GM21786 (cell line): ENCODE measurements at regions not wholly inside any gene's neighbourhood (a gene's known extent, or its start where the extent isn't known, plus 50 kb on each side); places are given as distances from the start of the nearest gene placed in this dataset.

ENCODE experiments used
- ATAC-seq: cut with Tn5 transposase; IDR thresholded peaks from one replicate; pipeline ENCODE4 v1.9.1; 2021; ENCODE audit not compliant: unreplicated experiment

DNA sequence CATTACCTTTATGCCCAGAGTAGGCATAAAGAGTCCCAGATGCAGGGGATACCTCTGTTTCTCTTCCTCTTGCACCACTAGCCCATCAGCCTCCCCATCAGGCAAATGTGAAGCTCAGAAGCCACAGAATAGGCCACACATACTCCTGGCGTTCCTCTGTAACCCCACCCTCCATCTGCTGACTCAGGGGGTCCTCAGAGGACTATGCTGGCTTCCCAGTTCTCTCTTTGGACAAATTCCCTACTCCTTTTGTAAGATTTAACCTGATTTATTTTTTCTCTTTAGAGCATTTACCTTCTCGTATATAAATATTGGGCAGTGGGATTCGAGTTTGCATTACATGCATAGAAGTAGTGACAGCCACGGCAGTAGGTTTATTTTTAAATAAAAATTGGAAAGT is 262.3 kb upstream of the CADM1 start:
- ATAC-seq, result no peak

GRCh38 chr11:115765803-115766239 is 261.6 kb upstream of the CADM1 start:
- ATAC-seq, result no peak

GRCh38 chr11:115764176-115764575 is 260.0 kb upstream of the CADM1 start:
- ATAC-seq, result no peak

GRCh38 chr11:115761817-115762216 is 257.6 kb upstream of the CADM1 start:
- ATAC-seq, result no peak

DNA sequence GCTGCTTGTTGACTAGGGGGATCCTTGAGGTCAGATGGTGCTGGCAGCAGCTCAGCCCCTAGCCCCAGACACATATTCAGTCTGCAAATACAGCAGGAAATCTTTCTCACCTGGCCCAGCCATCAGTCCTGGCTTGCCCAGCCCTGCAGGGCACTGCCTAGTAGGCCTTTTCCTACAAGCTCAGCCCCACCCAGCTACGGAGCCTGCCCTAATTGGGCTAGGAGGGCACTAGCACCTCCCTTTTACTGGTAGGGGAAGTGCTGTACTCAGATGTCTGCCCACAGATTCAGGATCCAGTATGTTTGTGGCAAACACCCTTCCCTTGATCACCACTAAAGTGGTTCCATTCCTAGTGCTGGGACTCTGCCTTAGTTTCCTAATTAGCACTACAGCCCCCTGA is 257.1 kb upstream of the CADM1 start:
- ATAC-seq, result no peak

- no peak for ATAC-seq
Measured at GRCh38 chr11:115760461-115761320, 256.5 kb upstream of the CADM1 start.

- no peak for ATAC-seq
Measured at GRCh38 chr11:115759622-115760460, 255.6 kb upstream of the CADM1 start.

DNA sequence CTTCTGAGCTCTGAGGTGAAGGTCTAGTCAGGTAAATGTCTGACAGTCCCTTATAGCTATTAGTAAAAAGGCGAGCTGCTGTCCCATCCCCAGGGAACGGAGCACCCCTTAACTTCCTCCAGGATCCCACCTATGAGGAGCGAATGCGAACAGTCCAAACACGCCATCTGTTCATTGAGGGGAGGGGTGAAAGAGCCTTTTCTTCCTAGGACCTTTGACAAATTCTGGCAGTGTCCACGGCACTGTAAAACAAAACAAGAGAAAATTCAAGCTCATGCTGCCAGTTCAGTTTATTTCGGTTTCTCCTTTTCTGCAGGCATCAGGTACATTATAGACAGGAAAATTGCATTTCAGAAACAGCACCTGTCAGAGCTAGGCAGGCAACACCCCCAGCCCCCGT is 253.8 kb upstream of the CADM1 start:
- ATAC-seq, result no peak

DNA sequence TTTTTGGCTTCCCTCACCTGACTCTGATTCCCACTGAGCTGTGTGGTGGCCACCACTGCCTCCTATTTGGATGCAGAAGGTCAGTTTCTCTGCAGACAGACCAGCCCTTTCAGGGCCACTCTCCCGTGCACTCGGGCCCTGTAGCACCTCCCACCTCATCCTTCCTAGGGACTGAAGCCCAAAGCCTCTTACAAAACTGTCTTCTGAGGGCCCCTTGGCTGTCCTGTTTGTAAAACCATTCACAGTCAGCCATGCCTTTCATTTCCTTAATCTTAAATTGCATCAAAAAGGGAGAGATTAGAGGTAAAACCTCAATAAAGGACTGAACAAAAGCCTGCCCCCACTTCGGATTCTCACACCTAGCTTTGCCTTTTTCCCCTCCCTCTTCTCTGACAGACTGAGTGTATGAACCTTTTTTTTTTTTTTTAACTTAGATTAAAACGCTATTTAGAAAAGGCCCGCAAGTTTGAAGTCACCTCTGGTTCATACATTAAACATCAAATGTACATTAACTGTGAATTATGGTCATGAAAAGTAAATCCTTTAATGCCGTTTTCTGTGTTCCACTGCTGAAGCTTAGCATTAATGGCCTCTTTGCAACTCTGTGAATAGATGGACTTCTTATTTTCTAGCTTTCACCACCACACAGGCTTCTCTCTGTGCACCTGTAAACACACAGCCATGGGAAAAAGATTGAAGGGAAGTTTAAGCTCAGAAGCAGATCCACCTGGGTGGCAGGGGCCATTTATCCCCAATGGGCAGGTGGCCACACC is 247.2 kb upstream of the CADM1 start:
- no peak for ATAC-seq

DNA sequence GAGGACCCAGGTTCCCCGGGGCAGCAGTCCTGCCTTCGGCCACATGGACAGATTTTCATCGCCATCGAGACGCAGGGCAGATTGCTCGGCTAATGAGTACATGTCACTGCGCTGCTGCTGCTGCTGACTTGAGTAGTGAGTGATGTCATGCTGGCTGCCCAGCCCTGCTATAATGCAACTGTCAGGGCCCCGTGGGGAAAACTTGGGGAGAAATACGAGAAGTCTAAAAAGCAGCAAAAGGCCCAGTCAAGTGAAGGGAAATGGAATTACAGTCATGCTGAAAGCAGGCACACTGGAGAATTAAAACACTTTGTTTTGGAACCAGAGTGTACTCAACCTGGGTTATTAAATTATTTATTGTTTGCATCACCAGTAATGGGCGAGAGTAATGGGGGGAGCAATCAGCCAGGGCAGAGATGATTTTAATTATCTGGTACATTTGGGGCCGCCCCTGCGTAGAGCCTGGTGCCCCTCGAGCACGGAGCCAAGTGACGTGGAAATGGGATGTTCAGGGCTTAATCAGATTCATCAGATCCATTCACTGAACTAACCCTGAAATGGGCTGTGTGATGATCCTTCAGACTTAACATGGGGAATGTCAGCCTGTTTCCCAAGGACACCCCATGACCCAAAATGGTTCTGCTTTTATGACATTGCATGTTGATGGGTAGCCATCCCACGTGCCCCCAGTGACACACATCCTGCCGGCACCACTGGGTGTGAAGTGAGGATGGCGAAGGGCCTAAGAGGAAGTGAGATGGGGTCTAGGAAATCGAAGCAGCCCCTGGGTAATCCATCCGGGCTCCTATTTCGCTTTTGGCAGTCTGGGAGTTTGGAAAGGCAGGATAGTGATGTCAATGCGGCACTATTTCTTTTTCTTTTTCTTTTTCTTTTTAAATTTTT is 241.6 kb upstream of the CADM1 start:
- ATAC-seq, result no peak

GRCh38 chr11:115745066-115745465 is 240.9 kb upstream of the CADM1 start:
- no peak for ATAC-seq

DNA sequence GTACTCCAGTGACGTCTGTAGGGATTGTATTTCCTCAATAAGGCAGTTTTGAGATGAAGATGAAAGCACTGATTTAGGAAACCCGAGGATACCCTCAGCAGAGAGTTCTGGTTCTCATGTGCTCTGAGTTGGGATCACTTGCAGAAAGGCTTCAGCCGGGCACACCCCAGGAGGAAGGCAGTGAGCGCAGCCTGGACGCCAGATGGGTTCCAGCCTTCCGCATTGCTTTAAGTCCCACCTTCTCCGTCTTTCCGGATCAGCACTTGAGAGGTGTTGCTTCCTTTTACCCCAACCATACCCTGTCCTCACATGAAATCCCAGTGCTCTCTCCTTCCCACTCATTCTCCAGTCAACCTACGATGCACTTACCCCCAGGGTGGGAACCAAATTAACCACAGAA is 239.5 kb upstream of the CADM1 start:
- no peak for ATAC-seq

DNA sequence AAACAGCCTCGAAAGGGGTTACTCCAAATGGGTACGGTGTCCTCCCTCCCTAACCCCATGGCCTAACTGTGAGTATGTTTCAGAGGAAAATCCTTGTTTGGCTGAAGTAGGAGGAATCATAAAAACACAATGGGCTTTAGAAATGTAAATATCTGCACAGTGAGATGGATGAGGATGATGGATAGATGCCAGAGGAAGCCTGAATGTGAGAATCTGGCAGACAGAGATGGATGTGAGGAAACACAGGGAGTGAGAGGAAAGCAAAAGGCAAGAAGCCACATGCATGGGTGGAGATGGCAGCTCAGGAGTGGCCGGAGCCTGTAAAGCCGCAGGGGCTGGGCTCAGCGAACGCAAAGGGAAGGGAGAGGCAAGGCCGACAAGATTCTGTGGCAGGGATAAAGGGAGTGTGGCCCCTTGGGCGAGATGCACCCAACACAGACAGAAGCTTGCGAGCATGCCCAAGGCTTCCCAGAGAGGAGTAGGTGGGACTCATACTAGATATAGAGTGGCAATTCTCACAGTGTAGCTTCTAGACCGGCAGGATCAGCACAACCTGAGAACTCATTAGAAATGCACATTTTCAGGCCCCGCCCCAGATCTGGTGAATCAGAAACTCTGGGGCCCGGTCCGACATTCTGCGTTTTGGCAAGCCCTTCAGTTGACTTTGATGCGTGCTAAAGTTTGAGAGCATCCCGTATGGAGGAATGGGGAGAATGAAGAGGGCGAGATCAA is 237.3 kb upstream of the CADM1 start:
- ATAC-seq, result no peak

DNA sequence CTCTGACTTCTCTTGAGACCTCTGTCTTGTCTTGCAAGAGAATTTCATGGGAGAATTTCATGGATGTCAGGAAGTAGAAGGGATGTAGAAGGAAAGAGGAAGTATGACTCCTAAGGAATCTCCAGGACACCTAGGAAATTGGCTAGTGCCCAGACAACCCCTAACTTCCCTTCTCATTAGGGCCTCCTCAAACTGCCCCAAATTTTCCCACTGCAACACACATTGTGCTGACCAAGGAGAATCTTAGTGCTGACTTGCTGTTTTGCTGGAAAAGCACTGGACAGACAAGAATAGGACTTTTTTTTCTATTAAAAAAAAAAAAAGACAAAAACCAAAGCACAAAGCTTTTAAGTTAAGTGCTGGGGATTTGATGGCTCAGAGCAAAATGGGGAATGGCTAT is 236.1 kb upstream of the CADM1 start:
- ATAC-seq, result no peak

DNA sequence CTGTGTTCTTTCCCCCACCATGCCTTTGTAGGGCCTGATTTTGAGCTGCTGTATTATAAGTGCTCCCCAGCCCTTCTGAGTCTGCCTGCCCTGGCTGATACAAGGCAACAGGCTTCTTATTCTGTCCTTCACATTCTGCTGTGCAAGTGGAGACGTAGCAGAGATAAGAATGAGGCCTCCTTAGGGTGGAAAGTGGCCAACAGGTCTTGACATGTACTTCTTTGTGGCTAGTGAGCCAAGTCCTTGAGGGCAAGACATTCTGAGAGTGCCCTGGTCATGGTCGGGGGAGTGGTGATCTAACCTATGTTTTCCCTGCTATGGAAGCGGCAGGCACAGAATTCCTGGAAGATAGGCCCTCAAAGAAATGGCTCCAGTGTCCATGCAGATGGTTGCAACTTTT is 235.7 kb upstream of the CADM1 start:
- no peak for ATAC-seq

DNA sequence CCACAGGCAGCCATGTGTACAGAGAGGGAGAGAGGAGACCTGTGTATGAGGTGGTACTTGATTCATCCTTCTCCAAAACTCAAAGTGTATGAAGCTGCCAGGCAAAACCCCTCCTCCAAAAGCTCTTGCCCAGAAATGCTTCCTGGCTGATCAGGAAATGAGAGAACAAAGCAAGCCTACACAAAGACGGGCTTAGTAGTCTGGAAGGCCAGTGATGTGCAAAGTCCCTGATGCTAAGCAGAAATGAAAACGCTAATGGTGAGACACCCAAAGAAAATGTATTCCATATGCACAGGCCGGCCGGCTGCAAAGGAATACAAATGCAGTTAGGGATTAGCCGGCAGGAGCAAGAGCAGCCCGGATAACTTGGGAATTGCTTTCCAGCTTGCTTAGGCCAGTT is 234.9 kb upstream of the CADM1 start:
- no peak for ATAC-seq

- no peak for ATAC-seq
Measured at GRCh38 chr11:115737875-115738274, 233.7 kb upstream of the CADM1 start.

- no peak for ATAC-seq
Measured at GRCh38 chr11:115736146-115736545, 231.9 kb upstream of the CADM1 start.

DNA sequence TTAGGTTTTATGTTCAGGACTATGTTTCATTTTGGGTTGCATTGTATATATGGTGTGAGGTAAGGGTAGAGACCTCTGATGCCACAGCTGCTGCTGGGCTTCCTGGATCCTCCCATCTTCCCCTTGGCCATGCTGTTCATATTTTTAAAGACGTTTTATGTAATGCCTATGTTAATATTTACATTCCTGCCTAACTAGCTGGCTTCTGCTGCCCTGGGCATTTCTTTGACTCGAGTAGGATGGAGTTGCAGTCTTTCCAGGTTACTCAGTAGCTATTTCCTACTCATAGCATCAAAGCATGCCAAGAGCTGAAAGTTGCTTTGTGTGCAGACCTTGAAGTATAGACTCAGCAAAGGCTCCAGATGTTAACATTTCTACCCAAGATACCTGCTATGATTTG is 220.5 kb upstream of the CADM1 start:
- ATAC-seq, result no peak

- no peak for ATAC-seq
Measured at GRCh38 chr11:115722711-115723110, 218.5 kb upstream of the CADM1 start.
